ENCODE measurements at regions not wholly inside any gene's neighbourhood (a gene's known extent, or its start where the extent isn't known, plus 50 kb on each side); places are given as distances from the start of the nearest gene placed in this dataset.

DNA sequence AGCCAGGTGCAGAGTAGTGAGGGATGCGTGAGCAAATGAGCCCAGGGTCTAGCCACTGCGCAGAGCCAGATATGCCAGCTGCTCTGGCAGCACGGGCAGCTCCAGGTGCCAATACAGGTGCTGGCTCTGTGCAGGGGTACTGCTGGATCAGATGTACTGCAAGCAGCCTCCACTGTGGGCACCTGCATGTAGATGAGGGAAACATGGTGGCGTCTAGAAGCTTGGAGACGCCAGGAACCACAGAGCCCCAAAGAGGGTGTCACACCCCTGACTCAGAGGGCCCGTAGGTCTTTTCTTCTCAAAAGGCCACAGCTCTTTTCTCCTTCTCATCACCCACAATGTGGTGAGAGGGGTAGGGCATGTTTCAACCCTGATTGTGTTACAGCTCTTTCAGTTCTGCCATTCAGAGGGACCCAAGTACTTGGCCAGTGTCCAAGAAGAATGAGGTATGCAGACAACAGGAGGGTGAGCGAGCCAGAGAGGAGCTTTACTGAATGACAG lies 244.4 kb upstream of the SLITRK1 start:
- no peak overlapping the region for H2AFZ ChIP-seq
- DNase-seq (ENCODE audit: low spot score) = peak; percentile 5
- WGBS (ENCODE audit: low lambda C conversion rate, missing lambda C conversion rate) = 87% methylated on average over 7 of the region's 7 CpGs

DNA sequence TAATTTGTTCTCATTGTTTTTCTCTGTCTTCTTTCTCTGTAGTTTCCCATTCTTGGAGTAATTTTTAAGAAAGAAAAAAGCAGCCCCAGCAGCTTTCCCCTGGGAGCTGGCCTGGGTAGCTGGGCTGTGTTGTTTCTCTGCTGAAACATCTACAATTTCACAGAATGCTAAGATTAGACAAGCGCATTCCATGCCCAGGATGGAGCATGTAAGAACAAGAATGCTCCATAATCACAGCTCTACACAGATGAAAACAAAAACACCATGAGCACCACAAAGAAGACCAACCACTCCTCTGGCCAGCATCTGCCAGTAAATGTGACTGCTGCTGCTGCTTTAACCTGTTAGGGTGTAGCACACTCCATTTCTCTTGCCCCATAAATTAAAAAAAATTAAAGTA lies 239.2 kb upstream of the SLITRK1 start:
- no peak overlapping the region for H3K4me2 ChIP-seq
- no peaks in the 10 kb centered on the region for H3K79me2 ChIP-seq
- whole genome bisulfite sequencing (ENCODE audit: low lambda C conversion rate, missing lambda C conversion rate) = 85% methylated on average over 1 of the region's 1 CpG
- H3K27ac ChIP-seq = no peak overlapping the region
- DNase-seq (ENCODE audit: low spot score) = peak; percentile 3
- no peaks in the 10 kb centered on the region for H3K27me3 ChIP-seq
- no peaks in the 10 kb centered on the region for H3K4me1 ChIP-seq (ENCODE audit: insufficient read depth)
- H3K36me3 ChIP-seq (replicated peaks; ENCODE audit: insufficient read depth, low read depth) = no peaks in the 10 kb centered on the region
- no peaks in the 10 kb centered on the region for H3K9me2 ChIP-seq (replicated peaks; ENCODE audit: insufficient read depth)
- H4K20me1 ChIP-seq (ENCODE audit: insufficient read depth, poor library complexity, severe bottlenecking) = no peaks in the 10 kb centered on the region
- H2AFZ ChIP-seq = no peak overlapping the region
- TF ChIP-seq EZH2 (IDR thresholded peaks at IDR 0.05; ENCODE audit: borderline replicate concordance) (no peak), EZH2phosphoT487 (IDR thresholded peaks at IDR 0.05; ENCODE audit: low read depth, severe bottlenecking, unreplicated experiment) (no peak)
- TF ChIP-seq, protein P1, sequence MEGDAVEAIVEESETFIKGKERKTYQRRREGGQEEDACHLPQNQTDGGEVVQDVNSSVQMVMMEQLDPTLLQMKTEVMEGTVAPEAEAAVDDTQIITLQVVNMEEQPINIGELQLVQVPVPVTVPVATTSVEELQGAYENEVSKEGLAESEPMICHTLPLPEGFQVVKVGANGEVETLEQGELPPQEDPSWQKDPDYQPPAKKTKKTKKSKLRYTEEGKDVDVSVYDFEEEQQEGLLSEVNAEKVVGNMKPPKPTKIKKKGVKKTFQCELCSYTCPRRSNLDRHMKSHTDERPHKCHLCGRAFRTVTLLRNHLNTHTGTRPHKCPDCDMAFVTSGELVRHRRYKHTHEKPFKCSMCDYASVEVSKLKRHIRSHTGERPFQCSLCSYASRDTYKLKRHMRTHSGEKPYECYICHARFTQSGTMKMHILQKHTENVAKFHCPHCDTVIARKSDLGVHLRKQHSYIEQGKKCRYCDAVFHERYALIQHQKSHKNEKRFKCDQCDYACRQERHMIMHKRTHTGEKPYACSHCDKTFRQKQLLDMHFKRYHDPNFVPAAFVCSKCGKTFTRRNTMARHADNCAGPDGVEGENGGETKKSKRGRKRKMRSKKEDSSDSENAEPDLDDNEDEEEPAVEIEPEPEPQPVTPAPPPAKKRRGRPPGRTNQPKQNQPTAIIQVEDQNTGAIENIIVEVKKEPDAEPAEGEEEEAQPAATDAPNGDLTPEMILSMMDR (IDR thresholded peaks at IDR 0.05; ENCODE audit: poor library complexity) = no peak
- no peak overlapping the region for H3K4me3 ChIP-seq
- no peaks in the 10 kb centered on the region for H3K9me3 ChIP-seq (ENCODE audit: low read depth)

More for the DNA sequence above, 244.4 kb upstream of the SLITRK1 start:
- Histone ChIP-seq H3K79me2 (no peaks in the 10 kb centered on the region), H3K4me2 (no peak overlapping the region), H3K4me1 (ENCODE audit: insufficient read depth) (no peaks in the 10 kb centered on the region), H3K36me3 (replicated peaks; ENCODE audit: insufficient read depth, low read depth) (no peaks in the 10 kb centered on the region), H3K9me3 (ENCODE audit: low read depth) (no peaks in the 10 kb centered on the region), H4K20me1 (ENCODE audit: insufficient read depth, poor library complexity, severe bottlenecking) (no peaks in the 10 kb centered on the region), H3K4me3 (no peak overlapping the region), H3K27me3 (no peaks in the 10 kb centered on the region), H3K9me2 (replicated peaks; ENCODE audit: insufficient read depth) (no peaks in the 10 kb centered on the region), H3K27ac (no peak overlapping the region)
- TF ChIP-seq EZH2 (IDR thresholded peaks at IDR 0.05; ENCODE audit: borderline replicate concordance) = no peak
- TF ChIP-seq, protein P1 (IDR thresholded peaks at IDR 0.05; ENCODE audit: poor library complexity) = no peak
- no peak for TF ChIP-seq EZH2phosphoT487 (IDR thresholded peaks at IDR 0.05; ENCODE audit: low read depth, severe bottlenecking, unreplicated experiment)

DNA sequence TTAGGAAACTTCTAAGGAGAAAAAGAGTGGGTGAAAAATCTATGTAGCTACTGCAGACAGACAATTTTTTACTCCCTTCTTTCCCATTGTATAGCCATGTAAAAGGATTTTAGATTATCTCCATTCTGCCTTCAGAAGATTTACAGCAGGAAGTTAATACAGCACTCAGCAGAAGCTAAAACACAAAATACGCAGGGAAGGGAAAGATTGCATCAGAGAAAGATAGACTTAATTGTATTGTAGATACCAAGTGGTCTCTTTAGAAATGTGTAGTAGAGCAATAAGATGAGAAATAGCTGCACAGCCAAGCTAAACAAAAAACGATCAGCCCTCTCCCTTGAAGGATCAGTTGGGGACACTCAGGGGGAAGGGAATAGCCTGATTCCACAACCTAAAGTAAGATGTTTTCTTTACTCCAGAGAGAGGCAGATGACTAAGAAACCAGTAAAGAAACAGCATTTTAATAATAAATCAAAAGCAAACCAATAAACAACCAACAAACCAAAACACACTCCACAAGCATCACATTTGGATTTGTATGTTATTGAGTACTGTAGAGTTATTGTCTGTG lies 236.7 kb upstream of the SLITRK1 start:
- TF ChIP-seq, protein P1 (IDR thresholded peaks at IDR 0.05; ENCODE audit: poor library complexity) = no peak
- TF ChIP-seq EZH2 (IDR thresholded peaks at IDR 0.05; ENCODE audit: borderline replicate concordance) = no peak
- no peak for TF ChIP-seq EZH2phosphoT487 (IDR thresholded peaks at IDR 0.05; ENCODE audit: low read depth, severe bottlenecking, unreplicated experiment)
- Histone ChIP-seq H3K27ac (no peak overlapping the region), H3K79me2 (no peaks in the 10 kb centered on the region), H3K9me2 (replicated peaks; ENCODE audit: insufficient read depth) (no peaks in the 10 kb centered on the region), H3K4me3 (no peak overlapping the region), H2AFZ (no peak overlapping the region), H3K4me2 (no peak overlapping the region), H4K20me1 (ENCODE audit: insufficient read depth, poor library complexity, severe bottlenecking) (no peaks in the 10 kb centered on the region), H3K9me3 (ENCODE audit: low read depth) (no peaks in the 10 kb centered on the region), H3K4me1 (ENCODE audit: insufficient read depth) (no peaks in the 10 kb centered on the region), H3K27me3 (no peaks in the 10 kb centered on the region), H3K36me3 (replicated peaks; ENCODE audit: insufficient read depth, low read depth) (no peaks in the 10 kb centered on the region)
- WGBS (ENCODE audit: low lambda C conversion rate, missing lambda C conversion rate) = 42% methylated on average over 2 of the region's 2 CpGs
- DNase-seq (ENCODE audit: low spot score) = no peak
